HL-60 (cell line): ENCODE measurements at regions not wholly inside any gene's neighbourhood (a gene's known extent, or its start where the extent isn't known, plus 50 kb on each side); places are given as distances from the start of the nearest gene placed in this dataset.

Experiments
- CTCF ChIP-seq: IDR thresholded peaks from one replicate; pipeline ENCODE4 v1.5.1; 2011; ENCODE audit warnings: low read length, control low read depth, inconsistent platforms; ENCODE audit not compliant: insufficient read depth
- POLR2AphosphoS5 ChIP-seq: IDR thresholded peaks from 2 replicates; pipeline ENCODE4 v1.6.1; 2012; ENCODE audit warnings: low read depth
- TF ChIP-seq, protein P1 (sequence below): IDR thresholded peaks from 2 replicates; pipeline ENCODE4 v1.6.1; 2012; ENCODE audit warnings: low read depth; ENCODE audit not compliant: insufficient replicate concordance

- TF ChIP-seq CTCF (no peak), POLR2AphosphoS5 (no peak)
- TF ChIP-seq, protein P1, sequence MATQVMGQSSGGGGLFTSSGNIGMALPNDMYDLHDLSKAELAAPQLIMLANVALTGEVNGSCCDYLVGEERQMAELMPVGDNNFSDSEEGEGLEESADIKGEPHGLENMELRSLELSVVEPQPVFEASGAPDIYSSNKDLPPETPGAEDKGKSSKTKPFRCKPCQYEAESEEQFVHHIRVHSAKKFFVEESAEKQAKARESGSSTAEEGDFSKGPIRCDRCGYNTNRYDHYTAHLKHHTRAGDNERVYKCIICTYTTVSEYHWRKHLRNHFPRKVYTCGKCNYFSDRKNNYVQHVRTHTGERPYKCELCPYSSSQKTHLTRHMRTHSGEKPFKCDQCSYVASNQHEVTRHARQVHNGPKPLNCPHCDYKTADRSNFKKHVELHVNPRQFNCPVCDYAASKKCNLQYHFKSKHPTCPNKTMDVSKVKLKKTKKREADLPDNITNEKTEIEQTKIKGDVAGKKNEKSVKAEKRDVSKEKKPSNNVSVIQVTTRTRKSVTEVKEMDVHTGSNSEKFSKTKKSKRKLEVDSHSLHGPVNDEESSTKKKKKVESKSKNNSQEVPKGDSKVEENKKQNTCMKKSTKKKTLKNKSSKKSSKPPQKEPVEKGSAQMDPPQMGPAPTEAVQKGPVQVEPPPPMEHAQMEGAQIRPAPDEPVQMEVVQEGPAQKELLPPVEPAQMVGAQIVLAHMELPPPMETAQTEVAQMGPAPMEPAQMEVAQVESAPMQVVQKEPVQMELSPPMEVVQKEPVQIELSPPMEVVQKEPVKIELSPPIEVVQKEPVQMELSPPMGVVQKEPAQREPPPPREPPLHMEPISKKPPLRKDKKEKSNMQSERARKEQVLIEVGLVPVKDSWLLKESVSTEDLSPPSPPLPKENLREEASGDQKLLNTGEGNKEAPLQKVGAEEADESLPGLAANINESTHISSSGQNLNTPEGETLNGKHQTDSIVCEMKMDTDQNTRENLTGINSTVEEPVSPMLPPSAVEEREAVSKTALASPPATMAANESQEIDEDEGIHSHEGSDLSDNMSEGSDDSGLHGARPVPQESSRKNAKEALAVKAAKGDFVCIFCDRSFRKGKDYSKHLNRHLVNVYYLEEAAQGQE, result no peak
These were observed 966.3 kb downstream of the FSTL5 start for GRCh38 chr4:161197474-161197873.
